GM12891 (cell line): ENCODE measurements at regions not wholly inside any gene's neighbourhood (a gene's known extent, or its start where the extent isn't known, plus 50 kb on each side); places are given as distances from the start of the nearest gene placed in this dataset.

Experiments
- POLR2A ChIP-seq: IDR thresholded peaks from 2 replicates; pipeline ENCODE4 v1.6.1; 2011; ENCODE audit warnings: low read depth, low read length, control low read depth
- POLR2AphosphoS5 ChIP-seq: IDR thresholded peaks from 2 replicates; pipeline ENCODE4 v1.6.1; 2011; ENCODE audit warnings: low read depth, low read length, control low read depth
- POU2F2 ChIP-seq: IDR thresholded peaks from 2 replicates; pipeline ENCODE4 v1.6.1; 2011; ENCODE audit warnings: low read depth, mild to moderate bottlenecking, control low read depth, low read length, moderate library complexity

DNA sequence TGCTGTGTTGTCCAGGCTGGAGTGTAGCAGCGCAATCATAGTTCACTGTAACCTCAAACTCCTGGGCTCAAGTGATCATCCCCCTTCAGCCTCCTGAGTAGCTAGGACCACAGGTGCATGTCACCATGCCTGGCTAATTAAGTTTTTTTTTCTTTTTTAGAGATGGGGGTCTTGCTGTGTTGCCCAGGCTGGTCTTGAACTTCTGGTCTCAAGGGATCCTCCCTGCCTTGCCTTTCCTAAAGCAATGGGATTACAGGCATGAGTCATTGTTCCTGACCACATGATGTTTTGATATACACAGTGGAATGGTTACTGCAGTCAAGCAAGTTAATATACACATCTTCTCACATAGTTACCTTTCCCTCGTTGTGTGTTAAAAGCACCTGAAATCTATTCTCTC lies 140.3 kb downstream of the GPR85 start:
- TF ChIP-seq POU2F2, result no peak
- no peak for TF ChIP-seq POLR2AphosphoS5
- no peak for TF ChIP-seq POLR2A
